ENCODE measurements at regions not wholly inside any gene's neighbourhood (a gene's known extent, or its start where the extent isn't known, plus 50 kb on each side); places are given as distances from the start of the nearest gene placed in this dataset.

DNA sequence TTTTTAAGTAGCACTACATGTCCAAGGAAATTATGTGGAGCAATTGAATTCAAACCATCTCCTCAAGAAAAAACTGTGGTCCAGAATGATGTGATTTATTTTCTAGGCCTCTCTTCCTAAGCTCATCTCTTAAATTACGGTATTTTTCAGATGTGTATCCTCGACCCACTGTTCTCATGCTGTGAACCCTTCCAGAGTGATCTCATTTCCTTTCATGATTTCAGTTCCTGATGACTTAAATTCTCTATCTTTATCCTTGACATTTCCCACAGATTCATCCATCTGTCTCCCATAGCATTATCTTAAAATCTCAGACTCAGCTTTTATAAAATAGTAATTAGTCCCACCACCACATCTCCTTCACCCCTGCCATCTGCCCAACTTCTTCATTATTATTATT lies 117.6 kb upstream of the SPRY2 start:
- TF ChIP-seq, protein P1, sequence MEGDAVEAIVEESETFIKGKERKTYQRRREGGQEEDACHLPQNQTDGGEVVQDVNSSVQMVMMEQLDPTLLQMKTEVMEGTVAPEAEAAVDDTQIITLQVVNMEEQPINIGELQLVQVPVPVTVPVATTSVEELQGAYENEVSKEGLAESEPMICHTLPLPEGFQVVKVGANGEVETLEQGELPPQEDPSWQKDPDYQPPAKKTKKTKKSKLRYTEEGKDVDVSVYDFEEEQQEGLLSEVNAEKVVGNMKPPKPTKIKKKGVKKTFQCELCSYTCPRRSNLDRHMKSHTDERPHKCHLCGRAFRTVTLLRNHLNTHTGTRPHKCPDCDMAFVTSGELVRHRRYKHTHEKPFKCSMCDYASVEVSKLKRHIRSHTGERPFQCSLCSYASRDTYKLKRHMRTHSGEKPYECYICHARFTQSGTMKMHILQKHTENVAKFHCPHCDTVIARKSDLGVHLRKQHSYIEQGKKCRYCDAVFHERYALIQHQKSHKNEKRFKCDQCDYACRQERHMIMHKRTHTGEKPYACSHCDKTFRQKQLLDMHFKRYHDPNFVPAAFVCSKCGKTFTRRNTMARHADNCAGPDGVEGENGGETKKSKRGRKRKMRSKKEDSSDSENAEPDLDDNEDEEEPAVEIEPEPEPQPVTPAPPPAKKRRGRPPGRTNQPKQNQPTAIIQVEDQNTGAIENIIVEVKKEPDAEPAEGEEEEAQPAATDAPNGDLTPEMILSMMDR (IDR thresholded peaks at IDR 0.05; ENCODE audit: extremely low read depth, insufficient read depth, missing control alignments) = no peak
- in situ Hi-C loops (cut with MboI; ENCODE audit: low pct_unique_long_range_greater_than_20kb, low sequenced_read_pairs, unreplicated experiment) = no loop called here
- no peak for DNase-seq (ENCODE audit: low spot score)

DNA sequence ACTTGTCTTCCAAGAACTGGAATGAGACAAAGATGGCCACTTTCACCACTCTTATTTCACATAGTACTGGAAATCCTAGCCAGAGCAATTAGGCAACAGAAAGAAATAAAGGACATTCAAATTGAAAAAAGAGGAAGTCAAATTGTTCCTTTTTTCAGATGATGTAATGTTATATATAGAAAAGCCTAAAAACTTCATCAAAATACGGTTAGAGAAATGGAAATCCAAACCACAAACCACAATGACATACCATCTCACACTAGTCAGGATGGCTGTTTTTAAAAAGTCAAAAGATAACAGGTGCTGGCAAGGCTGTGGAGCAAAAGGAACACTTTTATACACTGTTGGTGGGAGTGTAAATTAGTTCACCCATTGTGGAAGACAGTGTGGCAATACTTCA lies 113.3 kb upstream of the SPRY2 start:
- no peak for DNase-seq (ENCODE audit: low spot score)
- TF ChIP-seq, protein P1 (IDR thresholded peaks at IDR 0.05; ENCODE audit: extremely low read depth, insufficient read depth, missing control alignments) = no peak
- in situ Hi-C loops (cut with MboI; ENCODE audit: low pct_unique_long_range_greater_than_20kb, low sequenced_read_pairs, unreplicated experiment) = no loop called here

DNA sequence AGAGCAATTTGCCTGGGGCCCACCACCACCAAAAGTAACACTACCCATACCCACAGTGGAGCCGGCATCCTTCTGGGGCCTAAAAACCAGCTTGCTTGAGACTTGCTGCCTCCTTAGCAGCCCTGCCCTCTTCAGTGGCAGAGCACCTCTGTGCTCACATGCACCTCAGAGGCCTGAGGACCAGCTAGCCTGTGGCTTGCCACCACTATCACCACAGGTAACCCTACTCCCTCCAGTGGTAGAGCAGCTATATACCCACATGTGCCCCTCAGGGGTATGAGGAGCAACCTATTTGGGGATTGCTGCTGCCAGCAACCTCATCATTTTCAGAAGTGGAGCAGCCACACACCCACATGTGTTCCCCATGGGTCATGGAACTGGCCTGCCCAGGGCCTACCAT lies 111.4 kb upstream of the SPRY2 start:
- no peak for DNase-seq (ENCODE audit: low spot score)
- in situ Hi-C loops (cut with MboI; ENCODE audit: low pct_unique_long_range_greater_than_20kb, low sequenced_read_pairs, unreplicated experiment) = no loop called here
- TF ChIP-seq, protein P1 (IDR thresholded peaks at IDR 0.05; ENCODE audit: extremely low read depth, insufficient read depth, missing control alignments) = no peak

DNA sequence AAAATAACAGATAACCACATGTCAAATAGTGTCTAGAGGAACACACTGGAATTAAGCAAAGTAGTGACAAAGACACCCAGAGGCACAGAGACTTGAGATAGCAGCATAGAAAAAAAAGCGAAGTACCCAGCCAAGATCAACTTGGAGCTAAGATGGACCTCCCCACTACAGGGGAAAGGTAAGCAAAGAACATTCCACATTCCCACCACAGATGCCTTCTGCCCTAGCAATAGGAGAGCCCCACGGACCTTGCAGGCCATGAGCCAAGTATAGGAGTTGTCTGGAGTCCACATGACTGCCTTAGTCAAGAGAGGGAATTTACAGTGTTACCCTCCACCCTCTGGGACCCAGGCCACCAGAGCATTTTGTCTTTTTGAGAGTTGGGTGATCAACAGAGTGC lies 110.7 kb upstream of the SPRY2 start:
- TF ChIP-seq, protein P1 (IDR thresholded peaks at IDR 0.05; ENCODE audit: extremely low read depth, insufficient read depth, missing control alignments) = no peak
- no peak for DNase-seq (ENCODE audit: low spot score)
- in situ Hi-C loops (cut with MboI; ENCODE audit: low pct_unique_long_range_greater_than_20kb, low sequenced_read_pairs, unreplicated experiment) = no loop called here

DNA sequence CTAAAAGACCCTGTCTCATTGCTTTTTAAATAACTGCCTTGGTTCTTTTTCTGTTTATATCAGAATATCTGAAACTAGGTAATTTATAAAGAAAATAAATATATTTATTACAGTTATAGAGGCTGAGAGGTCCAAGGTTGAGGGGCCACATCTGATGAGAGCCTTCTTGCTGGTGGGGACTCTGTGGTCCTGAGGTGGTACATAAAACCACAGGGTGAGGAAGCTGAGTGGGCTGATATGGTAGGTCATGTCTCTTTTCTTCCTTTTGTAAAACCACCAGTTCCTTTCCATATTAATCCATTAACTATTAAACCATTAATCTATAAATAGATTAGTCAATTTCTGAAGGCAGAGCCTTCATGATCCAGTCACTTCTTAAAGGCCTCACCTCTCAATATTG lies 109.5 kb upstream of the SPRY2 start:
- in situ Hi-C loops (cut with MboI; ENCODE audit: low pct_unique_long_range_greater_than_20kb, low sequenced_read_pairs, unreplicated experiment) = no loop called here
- TF ChIP-seq, protein P1 (IDR thresholded peaks at IDR 0.05; ENCODE audit: extremely low read depth, insufficient read depth, missing control alignments) = no peak
- no peak for DNase-seq (ENCODE audit: low spot score)

DNA sequence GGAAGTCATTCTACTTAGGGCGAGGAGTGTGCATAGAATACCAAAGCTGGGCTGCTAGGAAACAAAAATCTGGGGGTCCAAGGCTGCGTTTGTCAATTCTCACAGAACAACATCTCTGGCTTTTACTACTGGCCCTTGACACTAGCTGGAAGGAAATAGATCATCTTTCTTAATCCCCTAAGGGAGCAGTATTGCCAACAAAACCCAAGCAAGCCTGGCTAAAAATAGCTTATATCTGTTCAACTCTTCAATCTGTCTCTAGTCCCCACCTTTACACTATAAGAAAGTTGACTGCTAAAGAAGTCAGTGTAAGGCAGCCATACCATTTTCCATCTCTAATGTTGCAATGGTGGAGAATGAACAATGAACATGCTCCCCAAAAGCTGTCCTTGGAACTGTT lies 107.8 kb upstream of the SPRY2 start:
- TF ChIP-seq, protein P1 (IDR thresholded peaks at IDR 0.05; ENCODE audit: extremely low read depth, insufficient read depth, missing control alignments) = no peak
- DNase-seq (ENCODE audit: low spot score) = no peak
- in situ Hi-C loops (cut with MboI; ENCODE audit: low pct_unique_long_range_greater_than_20kb, low sequenced_read_pairs, unreplicated experiment) = no loop called here

DNA sequence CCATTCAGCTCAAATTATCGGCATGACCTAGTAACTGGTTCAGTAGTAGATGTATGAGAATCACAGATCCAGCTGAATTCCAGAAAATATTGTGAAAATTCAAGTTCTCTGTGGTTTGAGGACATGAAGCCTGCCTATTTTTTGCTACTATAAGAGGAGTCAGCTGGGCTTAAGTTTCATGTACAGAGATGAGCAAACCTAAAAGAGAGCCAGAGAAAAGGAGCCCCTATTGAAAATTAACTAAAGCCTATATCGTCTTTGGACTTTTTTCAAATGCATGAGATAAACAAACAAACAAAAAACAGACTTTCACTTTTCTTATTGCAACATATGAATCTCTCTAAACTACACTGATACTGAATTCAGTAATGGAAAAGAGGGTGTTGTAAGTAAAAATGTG lies 106.8 kb upstream of the SPRY2 start:
- in situ Hi-C loops (cut with MboI; ENCODE audit: low pct_unique_long_range_greater_than_20kb, low sequenced_read_pairs, unreplicated experiment) = no loop called here
- TF ChIP-seq, protein P1 (IDR thresholded peaks at IDR 0.05; ENCODE audit: extremely low read depth, insufficient read depth, missing control alignments) = no peak
- no peak for DNase-seq (ENCODE audit: low spot score)
